Liver (tissue), 8 donors: ENCODE measurements at regions not wholly inside any gene's neighbourhood (a gene's known extent, or its start where the extent isn't known, plus 50 kb on each side); places are given as distances from the start of the nearest gene placed in this dataset.

Experiments used
- DNase-seq: peaks from one replicate; pipeline ENCODE4 v3.0.0-alpha.2; 2017; ENCODE audit warnings: low spot score
- H3K27ac ChIP-seq, 2 donors: one replicate each; pipeline ENCODE4 v1.7.0; 2013; ENCODE audit warnings: inconsistent platforms in 2 of 2, low read length in 2 of 2, control low read depth in 1 of 2, low read depth in 1 of 2, mild to moderate bottlenecking in 1 of 2
- H3K27me3 ChIP-seq, 4 donors: one replicate each; pipeline versions ENCODE4 v1.6.1 to v1.7.0; 2013; ENCODE audit warnings: low read length in 3 of 4, inconsistent platforms in 1 of 4, mild to moderate bottlenecking in 1 of 4, moderate library complexity in 1 of 4; ENCODE audit not compliant: control insufficient read depth in 4 of 4, insufficient read depth in 4 of 4
- H3K36me3 ChIP-seq, 4 donors: one replicate each; pipeline versions ENCODE4 v1.6.1 to v1.7.0; 2013; ENCODE audit warnings: low read length in 3 of 4, mild to moderate bottlenecking in 3 of 4, low read depth in 1 of 4, moderate library complexity in 1 of 4; ENCODE audit not compliant: control insufficient read depth in 4 of 4, insufficient read depth in 3 of 4
- H3K4me1 ChIP-seq, 4 donors: one replicate each; pipeline versions ENCODE4 v1.6.1 to v1.7.0; 2013; ENCODE audit warnings: low read length in 3 of 4, mild to moderate bottlenecking in 3 of 4, moderate library complexity in 1 of 4; ENCODE audit not compliant: control insufficient read depth in 4 of 4, insufficient read depth in 4 of 4
- H3K4me3 ChIP-seq, 3 donors: one replicate each; pipeline versions ENCODE4 v1.6.1 to v1.7.0; 2013; ENCODE audit warnings: low read length in 3 of 3, control low read depth in 1 of 3, low read depth in 1 of 3, mild to moderate bottlenecking in 1 of 3
- H3K9ac ChIP-seq, 2 donors: one replicate each; pipeline ENCODE4 v1.7.0; 2013; ENCODE audit warnings: low read length in 2 of 2, mild to moderate bottlenecking in 2 of 2, moderate library complexity in 2 of 2, control low read depth in 1 of 2, low read depth in 1 of 2
- H3K9me3 ChIP-seq, 4 donors: one replicate each; pipeline versions ENCODE4 v1.6.1 to v1.7.0; 2013; ENCODE audit warnings: low read length in 3 of 4; ENCODE audit not compliant: control insufficient read depth in 4 of 4
- ATF3 ChIP-seq: IDR thresholded peaks from 2 replicates; pipeline ENCODE4 v1.6.1; 2016; ENCODE audit warnings: antibody characterized with exemption
- EGR1 ChIP-seq, 2 donors: IDR thresholded peaks; 2 replicates each; pipeline ENCODE4 v1.6.1; 2016 to 2018; ENCODE audit warnings: antibody characterized with exemption in 2 of 2, low read depth in 2 of 2
- FOXA1 ChIP-seq: IDR thresholded peaks from 2 replicates; pipeline ENCODE4 v1.6.1; 2016; ENCODE audit warnings: antibody characterized with exemption
- FOXA2 ChIP-seq: IDR thresholded peaks from 2 replicates; pipeline ENCODE4 v1.6.1; 2016; ENCODE audit warnings: antibody characterized with exemption
- GABPA ChIP-seq, 2 donors: IDR thresholded peaks in 1 of 2; conservative IDR thresholded peaks in 1 of 2; 2 replicates each; pipeline ENCODE4 v1.6.1; 2016; ENCODE audit warnings: antibody characterized with exemption in 2 of 2, mild to moderate bottlenecking in 1 of 2, moderate library complexity in 1 of 2
- HNF4A ChIP-seq, 2 donors: conservative IDR thresholded peaks; 2 replicates each; pipeline ENCODE4 v1.6.1; 2016; ENCODE audit warnings: antibody characterized with exemption in 2 of 2, mild to moderate bottlenecking in 2 of 2
- HNF4G ChIP-seq: IDR thresholded peaks from 2 replicates; pipeline ENCODE4 v1.6.1; 2016; ENCODE audit warnings: antibody characterized with exemption
- JUND ChIP-seq, 2 donors: IDR thresholded peaks; 2 replicates each; pipeline ENCODE4 v1.6.1; 2016; ENCODE audit warnings: antibody characterized with exemption in 2 of 2
- NR2F2 ChIP-seq: IDR thresholded peaks from 2 replicates; pipeline ENCODE4 v1.6.1; 2016; ENCODE audit warnings: antibody characterized with exemption
- RAD21 ChIP-seq, 2 donors: IDR thresholded peaks; 2 replicates each; pipeline ENCODE4 v1.6.1; 2016; ENCODE audit warnings: antibody characterized with exemption in 2 of 2, mild to moderate bottlenecking in 2 of 2
- REST ChIP-seq: IDR thresholded peaks from 2 replicates; pipeline ENCODE4 v1.6.1; 2016; ENCODE audit warnings: antibody characterized with exemption, mild to moderate bottlenecking
- RXRA ChIP-seq, 2 donors: IDR thresholded peaks; 2 replicates each; pipeline ENCODE4 v1.6.1; 2017 to 2018; ENCODE audit warnings: antibody characterized with exemption in 2 of 2, mild to moderate bottlenecking in 1 of 2
- SP1 ChIP-seq: IDR thresholded peaks from 2 replicates; pipeline ENCODE4 v1.6.1; 2018; ENCODE audit warnings: antibody characterized with exemption, mild to moderate bottlenecking
- TAF1 ChIP-seq: conservative IDR thresholded peaks from 2 replicates; pipeline ENCODE4 v1.6.1; 2016; ENCODE audit warnings: antibody characterized with exemption, mild to moderate bottlenecking
- YY1 ChIP-seq: IDR thresholded peaks from 2 replicates; pipeline ENCODE4 v1.6.1; 2016; ENCODE audit warnings: antibody characterized with exemption, mild to moderate bottlenecking
- WGBS: extraction: QIAGEN DNeasy Blood & Tissue Kit; methylation state at CpG from one replicate; pipeline ENCODE4 v1.1.7; 2013; 5-methylcytosine and 5-hydroxymethylcytosine counted together
- TF ChIP-seq, protein P1 (sequence below): IDR thresholded peaks from 2 replicates; pipeline ENCODE4 v1.6.1; 2016; ENCODE audit warnings: antibody characterized with exemption
- TF ChIP-seq, protein P2 (sequence below): fragments of 150-350 bp; IDR thresholded peaks from 2 replicates; pipeline ENCODE4 v1.5.1; 2017; ENCODE audit warnings: improper control_type of control experiment, low read depth, low read length; ENCODE audit not compliant: missing input control
- TF ChIP-seq, protein P3 (sequence below): IDR thresholded peaks from 2 replicates; pipeline ENCODE4 v1.6.1; 2016; ENCODE audit warnings: antibody characterized with exemption
- donor health status: healthy.
- donor health status: healthy.
- donor health status: healthy.
- donor health status: healthy.
- donor health status: healthy.

DNA sequence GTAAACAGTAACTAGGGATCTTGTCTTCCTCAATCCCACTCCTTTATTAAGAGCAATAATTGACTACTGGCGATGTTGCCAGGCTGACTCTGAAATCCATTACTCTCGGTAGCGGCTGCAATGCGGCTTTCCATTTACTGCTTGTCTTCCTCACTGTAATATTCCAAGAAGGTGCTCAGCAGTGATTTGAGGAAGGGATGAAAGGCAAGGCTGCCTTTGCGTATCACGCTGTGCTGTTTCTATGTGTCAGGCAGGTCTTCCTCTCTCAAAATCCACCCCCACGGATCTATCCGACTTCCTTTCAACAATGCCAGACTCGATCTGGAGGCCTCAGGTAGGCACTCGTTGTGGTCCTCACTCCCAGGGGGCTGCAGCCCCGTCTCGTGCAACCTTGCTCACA lies 261.4 kb upstream of the CDH4 start:
- WGBS: 78% methylated on average over 12 of the region's 12 CpGs
- H3K9me3 ChIP-seq: peaks cover 0 to under 1% (median 0%) of the 10 kb centered on the region in 4 donors
- no peak overlapping the region for H3K9ac ChIP-seq
- DNase-seq: no peak
- peaks cover 0 to 5% (median 0%) of the 10 kb centered on the region in 4 donors for H3K27me3 ChIP-seq
- no peak overlapping the region for H3K27ac ChIP-seq
- no peak overlapping the region for H3K4me3 ChIP-seq
- no peaks in the 10 kb centered on the region for H3K36me3 ChIP-seq
- TF ChIP-seq HNF4A (conservative IDR thresholded peaks at IDR 0.05) (no peak), RXRA (IDR thresholded peaks at IDR 0.05) (no peak), RAD21 (IDR thresholded peaks at IDR 0.05) (no peak), YY1 (no peak), HNF4G (no peak), NR2F2 (no peak), FOXA1 (no peak), ATF3 (no peak), SP1 (no peak), TAF1 (no peak), EGR1 (IDR thresholded peaks at IDR 0.05; ENCODE audit: low read depth in 2 of 2) (no peak), GABPA (IDR thresholded peaks at IDR 0.05 in 1 of 2, conservative IDR thresholded peaks at IDR 0.05 in 1 of 2) (no peak), FOXA2 (no peak), JUND (IDR thresholded peaks at IDR 0.05) (no peak), REST (no peak)
- TF ChIP-seq, protein P1, sequence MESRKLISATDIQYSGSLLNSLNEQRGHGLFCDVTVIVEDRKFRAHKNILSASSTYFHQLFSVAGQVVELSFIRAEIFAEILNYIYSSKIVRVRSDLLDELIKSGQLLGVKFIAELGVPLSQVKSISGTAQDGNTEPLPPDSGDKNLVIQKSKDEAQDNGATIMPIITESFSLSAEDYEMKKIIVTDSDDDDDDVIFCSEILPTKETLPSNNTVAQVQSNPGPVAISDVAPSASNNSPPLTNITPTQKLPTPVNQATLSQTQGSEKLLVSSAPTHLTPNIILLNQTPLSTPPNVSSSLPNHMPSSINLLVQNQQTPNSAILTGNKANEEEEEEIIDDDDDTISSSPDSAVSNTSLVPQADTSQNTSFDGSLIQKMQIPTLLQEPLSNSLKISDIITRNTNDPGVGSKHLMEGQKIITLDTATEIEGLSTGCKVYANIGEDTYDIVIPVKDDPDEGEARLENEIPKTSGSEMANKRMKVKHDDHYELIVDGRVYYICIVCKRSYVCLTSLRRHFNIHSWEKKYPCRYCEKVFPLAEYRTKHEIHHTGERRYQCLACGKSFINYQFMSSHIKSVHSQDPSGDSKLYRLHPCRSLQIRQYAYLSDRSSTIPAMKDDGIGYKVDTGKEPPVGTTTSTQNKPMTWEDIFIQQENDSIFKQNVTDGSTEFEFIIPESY: no peak
- TF ChIP-seq, protein P2, sequence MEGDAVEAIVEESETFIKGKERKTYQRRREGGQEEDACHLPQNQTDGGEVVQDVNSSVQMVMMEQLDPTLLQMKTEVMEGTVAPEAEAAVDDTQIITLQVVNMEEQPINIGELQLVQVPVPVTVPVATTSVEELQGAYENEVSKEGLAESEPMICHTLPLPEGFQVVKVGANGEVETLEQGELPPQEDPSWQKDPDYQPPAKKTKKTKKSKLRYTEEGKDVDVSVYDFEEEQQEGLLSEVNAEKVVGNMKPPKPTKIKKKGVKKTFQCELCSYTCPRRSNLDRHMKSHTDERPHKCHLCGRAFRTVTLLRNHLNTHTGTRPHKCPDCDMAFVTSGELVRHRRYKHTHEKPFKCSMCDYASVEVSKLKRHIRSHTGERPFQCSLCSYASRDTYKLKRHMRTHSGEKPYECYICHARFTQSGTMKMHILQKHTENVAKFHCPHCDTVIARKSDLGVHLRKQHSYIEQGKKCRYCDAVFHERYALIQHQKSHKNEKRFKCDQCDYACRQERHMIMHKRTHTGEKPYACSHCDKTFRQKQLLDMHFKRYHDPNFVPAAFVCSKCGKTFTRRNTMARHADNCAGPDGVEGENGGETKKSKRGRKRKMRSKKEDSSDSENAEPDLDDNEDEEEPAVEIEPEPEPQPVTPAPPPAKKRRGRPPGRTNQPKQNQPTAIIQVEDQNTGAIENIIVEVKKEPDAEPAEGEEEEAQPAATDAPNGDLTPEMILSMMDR: no peak
- TF ChIP-seq, protein P3, sequence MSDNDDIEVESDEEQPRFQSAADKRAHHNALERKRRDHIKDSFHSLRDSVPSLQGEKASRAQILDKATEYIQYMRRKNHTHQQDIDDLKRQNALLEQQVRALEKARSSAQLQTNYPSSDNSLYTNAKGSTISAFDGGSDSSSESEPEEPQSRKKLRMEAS: no peak
- H3K4me1 ChIP-seq: no peaks in the 10 kb centered on the region
